B cell (primary cell): ENCODE measurements at regions not wholly inside any gene's neighbourhood (a gene's known extent, or its start where the extent isn't known, plus 50 kb on each side); places are given as distances from the start of the nearest gene placed in this dataset.

ENCODE experiments used
- ATAC-seq: fragments of 200-7000 bp; cut with Tn5 transposase; one replicate; pipeline ENCODE4 v1.10.0; 2021; ENCODE audit warnings: low read depth, mild to moderate bottlenecking, moderate number of reproducible peaks, moderate library complexity
- CTCF ChIA-PET: fragments of 350-600 bp; sonication (Branson Sonifier 250); formaldehyde crosslinking; loops from one replicate; lab custom pipeline; 2021; ENCODE audit warnings: antibody characterized with exemption, inconsistent platforms; lab: Charles Lee
- POLR2A ChIA-PET: fragments of 350-600 bp; sonication (Branson Sonifier 250); formaldehyde crosslinking; loops from one replicate; lab custom pipeline; 2021; ENCODE audit warnings: antibody characterized with exemption; lab: Charles Lee
- DNase-seq: peaks from one replicate; pipeline ENCODE4 v3.0.0; 2013
- H2AFZ ChIP-seq: 2 replicates; pipeline ENCODE4 v1.6.1; 2012; ENCODE audit warnings: mild to moderate bottlenecking, low read depth, low read length; ENCODE audit not compliant: insufficient read depth, poor library complexity, severe bottlenecking
- H3K27ac ChIP-seq, 2 donors: 1 replicate in 1 of 2; 2 replicates in 1 of 2; pipeline ENCODE4 v1.5.1; 2012 to 2013; ENCODE audit warnings: low read length in 2 of 2, mild to moderate bottlenecking in 2 of 2, moderate library complexity in 1 of 2
- H3K27me3 ChIP-seq, 4 experiments: fragments of 200-600 bp in 1 of 4; sonication (generic) in 1 of 4; replicated peaks in 1 of 4; 1 replicate in 2 of 4; 2 replicates in 2 of 4; pipeline versions ENCODE4 v1.6.1 to v1.7.0; 2013 to 2016; ENCODE audit warnings: low read length in 3 of 4, mild to moderate bottlenecking in 2 of 4, mixed read lengths in 1 of 4, moderate library complexity in 1 of 4; ENCODE audit not compliant: insufficient read depth in 4 of 4, control insufficient read depth in 3 of 4; ENCODE audit errors: control extremely low read depth in 1 of 4
- H3K36me3 ChIP-seq, 2 experiments: replicated peaks in 1 of 2; 1 replicate in 1 of 2; 2 replicates in 1 of 2; pipeline versions ENCODE4 v1.6.1 to v1.7.1; 2013; ENCODE audit warnings: low read length in 1 of 2; ENCODE audit not compliant: insufficient read depth in 2 of 2, control insufficient read depth in 1 of 2; ENCODE audit errors: control extremely low read depth in 1 of 2, extremely low read depth in 1 of 2
- H3K4me1 ChIP-seq, 2 donors: fragments of 200-600 bp in 1 of 2; sonication (generic) in 1 of 2; 1 replicate in 1 of 2; 2 replicates in 1 of 2; pipeline versions ENCODE4 v1.5.1 to v1.6.1; 2013 to 2017; ENCODE audit warnings: low read length in 2 of 2; ENCODE audit not compliant: control insufficient read depth in 2 of 2, insufficient read depth in 2 of 2
- H3K4me2 ChIP-seq: replicated peaks from 2 replicates; pipeline ENCODE3; 2012; ENCODE audit warnings: mild to moderate bottlenecking, low read depth, low read length; ENCODE audit not compliant: poor library complexity, severe bottlenecking
- H3K4me3 ChIP-seq, 5 experiments: fragments of 200-600 bp in 1 of 5; sonication (generic) in 1 of 5; 1 replicate in 3 of 5; 2 replicates in 2 of 5; pipeline versions ENCODE4 v1.5.1 to v1.7.0; 2011 to 2016; ENCODE audit warnings: low read length in 4 of 5, mild to moderate bottlenecking in 4 of 5, low read depth in 2 of 5, control low read depth in 1 of 5, moderate library complexity in 1 of 5; ENCODE audit not compliant: insufficient read depth in 1 of 5; ENCODE audit errors: control extremely low read depth in 1 of 5, extremely low read depth in 1 of 5
- H3K79me2 ChIP-seq: fragments of 200-600 bp; sonication (generic); one replicate; pipeline ENCODE4 v1.6.0; 2016; ENCODE audit warnings: low read length; ENCODE audit not compliant: control insufficient read depth, insufficient read depth
- H3K9ac ChIP-seq: fragments of 200-600 bp; sonication (generic); 2 replicates; pipeline ENCODE4 v1.6.1; 2017; ENCODE audit warnings: mild to moderate bottlenecking, low read length, moderate library complexity
- H3K9me3 ChIP-seq, 3 donors: one replicate each; pipeline versions ENCODE4 v1.6.1 to v1.7.1; 2013; ENCODE audit warnings: low read length in 2 of 3; ENCODE audit not compliant: control insufficient read depth in 2 of 3, insufficient read depth in 1 of 3; ENCODE audit errors: control extremely low read depth in 1 of 3
- H4K20me1 ChIP-seq: 2 replicates; pipeline ENCODE4 v1.6.0; 2012; ENCODE audit warnings: mild to moderate bottlenecking, low read length; ENCODE audit not compliant: insufficient read depth, control insufficient read depth, poor library complexity, severe bottlenecking
- H3K27ac Mint-ChIP-seq: one replicate; pipeline ENCODE4 v1.8.0; 2021; ENCODE audit warnings: mixed read lengths
- H3K27me3 Mint-ChIP-seq: one replicate; pipeline ENCODE4 v1.8.0; 2021; ENCODE audit warnings: mixed read lengths
- H3K4me1 Mint-ChIP-seq: one replicate; pipeline ENCODE4 v1.8.0; 2021; ENCODE audit warnings: mixed read lengths
- H3K4me3 Mint-ChIP-seq: one replicate; pipeline ENCODE4 v1.8.0; 2021; ENCODE audit warnings: mixed read lengths
- H3K9me3 Mint-ChIP-seq: one replicate; pipeline ENCODE4 v1.8.0; 2022; ENCODE audit warnings: mixed read lengths; ENCODE audit not compliant: insufficient read depth
- CTCF ChIP-seq: fragments of 200-600 bp; IDR thresholded peaks from one replicate; pipeline ENCODE4 v1.8.0; 2022; ENCODE audit warnings: antibody characterized with exemption, mild to moderate bottlenecking
- EZH2 ChIP-seq: IDR thresholded peaks from 2 replicates; pipeline ENCODE4 v1.6.1; 2012; ENCODE audit warnings: borderline replicate concordance, low read depth, mild to moderate bottlenecking, moderate library complexity, low read length; ENCODE audit not compliant: insufficient read depth, poor library complexity, severe bottlenecking
- WGBS: methylation state at CpG from one replicate; pipeline ENCODE4 v1.1.5; 2013; ENCODE audit warnings: missing lambda C conversion rate; ENCODE audit not compliant: insufficient coverage; 5-methylcytosine and 5-hydroxymethylcytosine counted together
- intact Hi-C: fragments of 100-400 bp; cut with micrococcal nuclease; formaldehyde crosslinking; loops from one replicate; pipeline ENCODE4 v1.10.0; 2022

- TF ChIP-seq EZH2 (no peak), CTCF (no peak)
- ATAC-seq, result no peak
- Histone ChIP-seq H2AFZ (no peak overlapping the region), H3K36me3 (no peaks in the 10 kb centered on the region), H3K27ac (no peak overlapping the region), H3K27me3 (no peaks in the 10 kb centered on the region), H3K4me2 (no peak overlapping the region), H3K9ac (no peak overlapping the region), H3K4me1 (no peaks in the 10 kb centered on the region), H3K4me3 (no peak overlapping the region), H4K20me1 (no peaks in the 10 kb centered on the region), H3K9me3 (peaks cover 0 to 27% (median 10%) of the 10 kb centered on the region in 3 donors), H3K79me2 (no peaks in the 10 kb centered on the region)
- Mint-ChIP-seq H3K27ac (no peak overlapping the region), H3K4me3 (no peak overlapping the region), H3K4me1 (no peaks in the 10 kb centered on the region), H3K9me3 (peaks cover 6% of the 10 kb centered on the region), H3K27me3 (no peaks in the 10 kb centered on the region)
- DNase-seq, result no peak
- ChIA-PET POLR2A (no interaction called here), CTCF (no interaction called here)
- intact Hi-C loops, result no loop called here
- 75% methylated on average over 4 of the region's 6 CpGs for WGBS
These were observed 421.5 kb downstream of the TSHZ3 start for GRCh38 chr19:30927705-30928104.

- H3K27me3 ChIP-seq, result no peaks in the 10 kb centered on the region
- Mint-ChIP-seq H3K27ac (no peak overlapping the region), H3K4me3 (no peak overlapping the region), H3K4me1 (no peaks in the 10 kb centered on the region), H3K27me3 (no peaks in the 10 kb centered on the region), H3K9me3 (peaks cover 4% of the 10 kb centered on the region)
- no peak overlapping the region for H3K4me3 ChIP-seq
- H3K4me2 ChIP-seq, result no peak overlapping the region
- H3K4me1 ChIP-seq, result no peaks in the 10 kb centered on the region
- 92% methylated on average over 11 of the region's 11 CpGs for WGBS
- CTCF ChIA-PET, result no interaction called here
- H3K9ac ChIP-seq, result no peak overlapping the region
- DNase-seq, result no peak
- intact Hi-C loops, result no loop called here
- POLR2A ChIA-PET, result no interaction called here
- no peak overlapping the region for H2AFZ ChIP-seq
- H3K9me3 ChIP-seq, result peaks cover 0 to 27% (median 10%) of the 10 kb centered on the region in 3 donors
- no peak overlapping the region for H3K27ac ChIP-seq
- H3K36me3 ChIP-seq, result no peaks in the 10 kb centered on the region
- no peak for ATAC-seq
- TF ChIP-seq EZH2, result no peak
- TF ChIP-seq CTCF, result no peak
- H4K20me1 ChIP-seq, result no peaks in the 10 kb centered on the region
- H3K79me2 ChIP-seq, result no peaks in the 10 kb centered on the region
These were observed 424.6 kb downstream of the TSHZ3 start for GRCh38 chr19:30924670-30925069.
